NCI-H1105 treated with DMSO at 0.1 percent for 48 hours (cell line): ENCODE measurements at regions not wholly inside any gene's neighbourhood (a gene's known extent, or its start where the extent isn't known, plus 50 kb on each side); places are given as distances from the start of the nearest gene placed in this dataset.

Experiments
- DNase-seq: peaks from one replicate; lab custom pipeline; 2025; lab: John Stamatoyannopoulos, UW

GRCh38 chr12:58583940-58584339 is 336.4 kb downstream of the LRIG3 start:
- DNase-seq, result no peak

GRCh38 chr12:58584880-58585279 is 335.4 kb downstream of the LRIG3 start:
- no peak for DNase-seq

GRCh38 chr12:58586762-58587161 is 333.5 kb downstream of the LRIG3 start:
- no peak for DNase-seq

- no peak for DNase-seq
Measured at GRCh38 chr12:58588770-58589169, 331.5 kb downstream of the LRIG3 start.

GRCh38 chr12:58592475-58593207 is 327.7 kb downstream of the LRIG3 start:
- no peak for DNase-seq

- no peak for DNase-seq
Measured at GRCh38 chr12:58593557-58594304, 326.6 kb downstream of the LRIG3 start.

- no peak for DNase-seq
Measured at GRCh38 chr12:58596381-58596780, 323.9 kb downstream of the LRIG3 start.

- no peak for DNase-seq
Measured at GRCh38 chr12:58601529-58601928, 318.8 kb downstream of the LRIG3 start.

- DNase-seq, result no peak
Measured at GRCh38 chr12:58602179-58602578, 318.1 kb downstream of the LRIG3 start.

- no peak for DNase-seq
Measured at GRCh38 chr12:58602736-58603135, 317.6 kb downstream of the LRIG3 start.

- no peak for DNase-seq
Measured at GRCh38 chr12:58607805-58608204, 312.5 kb downstream of the LRIG3 start.

- no peak for DNase-seq
Measured at GRCh38 chr12:58608711-58609110, 311.6 kb downstream of the LRIG3 start.

GRCh38 chr12:58615047-58615446 is 305.3 kb downstream of the LRIG3 start:
- no peak for DNase-seq

GRCh38 chr12:58615576-58615975 is 304.7 kb downstream of the LRIG3 start:
- no peak for DNase-seq

- no peak for DNase-seq
Measured at GRCh38 chr12:58616618-58617017, 303.7 kb downstream of the LRIG3 start.

GRCh38 chr12:58621126-58621525 is 299.2 kb downstream of the LRIG3 start:
- no peak for DNase-seq

- DNase-seq, result no peak
Measured at GRCh38 chr12:58629376-58629775, 290.9 kb downstream of the LRIG3 start.

- no peak for DNase-seq
Measured at GRCh38 chr12:58633479-58633878, 286.8 kb downstream of the LRIG3 start.

GRCh38 chr12:58639318-58639934 is 280.9 kb downstream of the LRIG3 start:
- DNase-seq, result peak; percentile 92

GRCh38 chr12:58640314-58640713 is 280.0 kb downstream of the LRIG3 start:
- DNase-seq, result no peak

- no peak for DNase-seq
Measured at GRCh38 chr12:58645946-58646345, 274.4 kb downstream of the LRIG3 start.

GRCh38 chr12:58647495-58647894 is 272.8 kb downstream of the LRIG3 start:
- DNase-seq, result no peak

GRCh38 chr12:58648176-58648575 is 272.1 kb downstream of the LRIG3 start:
- no peak for DNase-seq
